ENCODE measurements at regions not wholly inside any gene's neighbourhood (a gene's known extent, or its start where the extent isn't known, plus 50 kb on each side); places are given as distances from the start of the nearest gene placed in this dataset.
"Not testable (repeated sequence)": the region's sequence is repeated elsewhere in the genome, so short reads cannot be mapped to it uniquely, and the experiment has no call there.

GRCh38 chr4:156388826-156389225, 435.2 kb upstream of the CTSO start:
- Histone ChIP-seq H3K4me1 (ENCODE audit: control insufficient read depth, insufficient read depth, low read length) (no peaks in the 10 kb centered on the region), H3K27me3 (ENCODE audit: control insufficient read depth, insufficient read depth, low read length) (no peaks in the 10 kb centered on the region), H3K36me3 (ENCODE audit: control insufficient read depth, insufficient read depth, low read length) (no peaks in the 10 kb centered on the region), H3K27ac (ENCODE audit: low read length) (no peak overlapping the region), H3K9me3 (ENCODE audit: control insufficient read depth, low read depth, low read length) (no peaks in the 10 kb centered on the region), H3K4me3 (ENCODE audit: low read length) (no peak overlapping the region)
- no peak for DNase-seq
- no CpG with 5 or more reads among the region's 3 CpGs for WGBS (ENCODE audit: insufficient coverage, low lambda C conversion rate)

- no peaks in the 10 kb centered on the region for H3K36me3 ChIP-seq (ENCODE audit: control insufficient read depth, insufficient read depth, low read length)
- H3K27me3 ChIP-seq (ENCODE audit: control insufficient read depth, insufficient read depth, low read length) = no peaks in the 10 kb centered on the region
- 67% methylated on average over 3 of the region's 8 CpGs for WGBS (ENCODE audit: insufficient coverage, low lambda C conversion rate)
- no peaks in the 10 kb centered on the region for H3K9me3 ChIP-seq (ENCODE audit: control insufficient read depth, low read depth, low read length)
- H3K4me3 ChIP-seq (ENCODE audit: low read length) = no peak overlapping the region
- DNase-seq = peak in 1 of 2 donors; percentile 9
- no peak overlapping the region for H3K27ac ChIP-seq (ENCODE audit: low read length)
- no peaks in the 10 kb centered on the region for H3K4me1 ChIP-seq (ENCODE audit: control insufficient read depth, insufficient read depth, low read length)
These were observed 424.5 kb upstream of the CTSO start for GRCh38 chr4:156378033-156378665.

GRCh38 chr4:156377036-156377710, 423.5 kb upstream of the CTSO start:
- DNase-seq = no peak
- Histone ChIP-seq H3K9me3 (ENCODE audit: control insufficient read depth, low read depth, low read length) (no peaks in the 10 kb centered on the region), H3K27me3 (ENCODE audit: control insufficient read depth, insufficient read depth, low read length) (no peaks in the 10 kb centered on the region), H3K36me3 (ENCODE audit: control insufficient read depth, insufficient read depth, low read length) (no peaks in the 10 kb centered on the region), H3K27ac (ENCODE audit: low read length) (no peak overlapping the region), H3K4me1 (ENCODE audit: control insufficient read depth, insufficient read depth, low read length) (no peaks in the 10 kb centered on the region), H3K4me3 (ENCODE audit: low read length) (no peak overlapping the region)
- WGBS (ENCODE audit: insufficient coverage, low lambda C conversion rate) = 87% methylated on average over 3 of the region's 5 CpGs

GRCh38 chr4:156374894-156375293, 421.2 kb upstream of the CTSO start:
- Histone ChIP-seq H3K9me3 (ENCODE audit: control insufficient read depth, low read depth, low read length) (no peaks in the 10 kb centered on the region), H3K36me3 (ENCODE audit: control insufficient read depth, insufficient read depth, low read length) (no peaks in the 10 kb centered on the region), H3K27me3 (ENCODE audit: control insufficient read depth, insufficient read depth, low read length) (no peaks in the 10 kb centered on the region), H3K27ac (ENCODE audit: low read length) (no peak overlapping the region), H3K4me1 (ENCODE audit: control insufficient read depth, insufficient read depth, low read length) (no peaks in the 10 kb centered on the region), H3K4me3 (ENCODE audit: low read length) (no peak overlapping the region)
- no peak for DNase-seq

GRCh38 chr4:156374069-156374468, 420.4 kb upstream of the CTSO start:
- H3K27me3 ChIP-seq (ENCODE audit: control insufficient read depth, insufficient read depth, low read length) = no peaks in the 10 kb centered on the region
- no peaks in the 10 kb centered on the region for H3K4me1 ChIP-seq (ENCODE audit: control insufficient read depth, insufficient read depth, low read length)
- no peak overlapping the region for H3K27ac ChIP-seq (ENCODE audit: low read length)
- DNase-seq = no peak
- no peaks in the 10 kb centered on the region for H3K36me3 ChIP-seq (ENCODE audit: control insufficient read depth, insufficient read depth, low read length)
- H3K9me3 ChIP-seq (ENCODE audit: control insufficient read depth, low read depth, low read length) = no peaks in the 10 kb centered on the region
- WGBS (ENCODE audit: insufficient coverage, low lambda C conversion rate) = 83% methylated on average over 2 of the region's 2 CpGs
- H3K4me3 ChIP-seq (ENCODE audit: low read length) = no peak overlapping the region

- not testable (repeated sequence) for H3K27me3 ChIP-seq (ENCODE audit: control insufficient read depth, insufficient read depth, low read length); H3K9me3 ChIP-seq (ENCODE audit: control insufficient read depth, low read depth, low read length); H3K36me3 ChIP-seq (ENCODE audit: control insufficient read depth, insufficient read depth, low read length); H3K4me3 ChIP-seq (ENCODE audit: low read length); DNase-seq; H3K27ac ChIP-seq (ENCODE audit: low read length); H3K4me1 ChIP-seq (ENCODE audit: control insufficient read depth, insufficient read depth, low read length)
- no CpG with 5 or more reads among the region's 13 CpGs for WGBS (ENCODE audit: insufficient coverage, low lambda C conversion rate)
These were observed 413.8 kb upstream of the CTSO start for GRCh38 chr4:156367502-156367901.

GRCh38 chr4:156362581-156362980, 408.9 kb upstream of the CTSO start:
- DNase-seq = no peak
- 50% methylated on average over 2 of the region's 2 CpGs for WGBS (ENCODE audit: insufficient coverage, low lambda C conversion rate)
- no peaks in the 10 kb centered on the region for H3K27me3 ChIP-seq (ENCODE audit: control insufficient read depth, insufficient read depth, low read length)
- no peaks in the 10 kb centered on the region for H3K9me3 ChIP-seq (ENCODE audit: control insufficient read depth, low read depth, low read length)
- H3K27ac ChIP-seq (ENCODE audit: low read length) = no peak overlapping the region
- H3K36me3 ChIP-seq (ENCODE audit: control insufficient read depth, insufficient read depth, low read length) = no peaks in the 10 kb centered on the region
- no peak overlapping the region for H3K4me3 ChIP-seq (ENCODE audit: low read length)
- no peaks in the 10 kb centered on the region for H3K4me1 ChIP-seq (ENCODE audit: control insufficient read depth, insufficient read depth, low read length)

- Histone ChIP-seq H3K4me1 (ENCODE audit: control insufficient read depth, insufficient read depth, low read length) (no peaks in the 10 kb centered on the region), H3K9me3 (ENCODE audit: control insufficient read depth, low read depth, low read length) (no peaks in the 10 kb centered on the region)
- peak; percentile 3 to 12 for DNase-seq
These were observed 393.9 kb upstream of the CTSO start for GRCh38 chr4:156347412-156348075.

GRCh38 chr4:156346959-156347385, 393.3 kb upstream of the CTSO start:
- Histone ChIP-seq H3K9me3 (ENCODE audit: control insufficient read depth, low read depth, low read length) (no peaks in the 10 kb centered on the region), H3K27ac (ENCODE audit: low read length) (no peak overlapping the region), H3K27me3 (ENCODE audit: control insufficient read depth, insufficient read depth, low read length) (no peaks in the 10 kb centered on the region), H3K4me1 (ENCODE audit: control insufficient read depth, insufficient read depth, low read length) (no peaks in the 10 kb centered on the region), H3K36me3 (ENCODE audit: control insufficient read depth, insufficient read depth, low read length) (no peaks in the 10 kb centered on the region), H3K4me3 (ENCODE audit: low read length) (no peak overlapping the region)
- DNase-seq = no peak

More at GRCh38 chr4:156347412-156348075, 393.9 kb upstream of the CTSO start:
- Histone ChIP-seq H3K4me3 (ENCODE audit: low read length) (no peak overlapping the region), H3K27me3 (ENCODE audit: control insufficient read depth, insufficient read depth, low read length) (no peaks in the 10 kb centered on the region), H3K27ac (ENCODE audit: low read length) (no peak overlapping the region), H3K36me3 (ENCODE audit: control insufficient read depth, insufficient read depth, low read length) (no peaks in the 10 kb centered on the region)

GRCh38 chr4:156344397-156344796, 390.7 kb upstream of the CTSO start:
- no peak for DNase-seq
- Histone ChIP-seq H3K4me1 (ENCODE audit: control insufficient read depth, insufficient read depth, low read length) (no peaks in the 10 kb centered on the region), H3K27me3 (ENCODE audit: control insufficient read depth, insufficient read depth, low read length) (no peaks in the 10 kb centered on the region), H3K27ac (ENCODE audit: low read length) (no peak overlapping the region), H3K4me3 (ENCODE audit: low read length) (no peak overlapping the region), H3K36me3 (ENCODE audit: control insufficient read depth, insufficient read depth, low read length) (no peaks in the 10 kb centered on the region), H3K9me3 (ENCODE audit: control insufficient read depth, low read depth, low read length) (no peaks in the 10 kb centered on the region)
- 80% methylated on average over 1 of the region's 1 CpG for WGBS (ENCODE audit: insufficient coverage, low lambda C conversion rate)

- WGBS (ENCODE audit: insufficient coverage, low lambda C conversion rate) = 100% methylated on average over 1 of the region's 1 CpG
- H3K36me3 ChIP-seq (ENCODE audit: control insufficient read depth, insufficient read depth, low read length) = no peaks in the 10 kb centered on the region
- H3K9me3 ChIP-seq (ENCODE audit: control insufficient read depth, low read depth, low read length) = no peaks in the 10 kb centered on the region
- H3K27ac ChIP-seq (ENCODE audit: low read length) = no peak overlapping the region
- H3K4me1 ChIP-seq (ENCODE audit: control insufficient read depth, insufficient read depth, low read length) = no peaks in the 10 kb centered on the region
- no peak for DNase-seq
- no peak overlapping the region for H3K4me3 ChIP-seq (ENCODE audit: low read length)
- no peaks in the 10 kb centered on the region for H3K27me3 ChIP-seq (ENCODE audit: control insufficient read depth, insufficient read depth, low read length)
These were observed 382.8 kb upstream of the CTSO start for GRCh38 chr4:156336511-156336910.

All from large intestine (tissue), 3 donors.